ENCODE measurements at regions not wholly inside any gene's neighbourhood (a gene's known extent, or its start where the extent isn't known, plus 50 kb on each side); places are given as distances from the start of the nearest gene placed in this dataset.

DNA sequence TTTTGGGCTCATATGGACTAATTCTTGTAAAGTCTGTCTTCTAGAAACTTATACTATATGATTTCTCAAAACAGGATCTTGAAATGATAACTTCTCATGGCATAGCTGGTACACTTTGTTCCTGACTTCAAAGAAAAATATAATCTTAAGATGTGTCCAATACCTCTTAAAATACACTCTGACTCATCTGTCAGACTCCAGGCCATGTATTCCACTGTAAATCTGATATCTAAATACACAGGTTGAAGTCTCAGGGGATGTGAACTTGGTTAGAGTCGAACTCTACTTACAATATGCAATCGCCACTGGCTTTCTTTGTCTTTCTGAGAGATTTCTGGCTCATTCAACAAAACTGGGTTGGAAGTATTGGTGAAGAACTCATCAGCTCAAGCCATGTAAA, 99.8 kb downstream of the LACC1 start:
- TF ChIP-seq, protein P1, sequence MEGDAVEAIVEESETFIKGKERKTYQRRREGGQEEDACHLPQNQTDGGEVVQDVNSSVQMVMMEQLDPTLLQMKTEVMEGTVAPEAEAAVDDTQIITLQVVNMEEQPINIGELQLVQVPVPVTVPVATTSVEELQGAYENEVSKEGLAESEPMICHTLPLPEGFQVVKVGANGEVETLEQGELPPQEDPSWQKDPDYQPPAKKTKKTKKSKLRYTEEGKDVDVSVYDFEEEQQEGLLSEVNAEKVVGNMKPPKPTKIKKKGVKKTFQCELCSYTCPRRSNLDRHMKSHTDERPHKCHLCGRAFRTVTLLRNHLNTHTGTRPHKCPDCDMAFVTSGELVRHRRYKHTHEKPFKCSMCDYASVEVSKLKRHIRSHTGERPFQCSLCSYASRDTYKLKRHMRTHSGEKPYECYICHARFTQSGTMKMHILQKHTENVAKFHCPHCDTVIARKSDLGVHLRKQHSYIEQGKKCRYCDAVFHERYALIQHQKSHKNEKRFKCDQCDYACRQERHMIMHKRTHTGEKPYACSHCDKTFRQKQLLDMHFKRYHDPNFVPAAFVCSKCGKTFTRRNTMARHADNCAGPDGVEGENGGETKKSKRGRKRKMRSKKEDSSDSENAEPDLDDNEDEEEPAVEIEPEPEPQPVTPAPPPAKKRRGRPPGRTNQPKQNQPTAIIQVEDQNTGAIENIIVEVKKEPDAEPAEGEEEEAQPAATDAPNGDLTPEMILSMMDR (conservative IDR thresholded peaks at IDR 0.05; ENCODE audit: low read length): no peak
- TF ChIP-seq EZH2phosphoT487 (IDR thresholded peaks at IDR 0.05; ENCODE audit: borderline replicate concordance): no peak
